NB4 (cell line): ENCODE measurements at regions not wholly inside any gene's neighbourhood (a gene's known extent, or its start where the extent isn't known, plus 50 kb on each side); places are given as distances from the start of the nearest gene placed in this dataset.
"Not testable (repeated sequence)": the region's sequence is repeated elsewhere in the genome, so short reads cannot be mapped to it uniquely, and the experiment has no call there.

Source experiments
- POLR2A ChIP-seq: IDR thresholded peaks from 2 replicates; pipeline ENCODE4 v1.6.1; 2011; ENCODE audit warnings: mild to moderate bottlenecking; ENCODE audit not compliant: insufficient read length; ENCODE audit errors: extremely low read depth
- TF ChIP-seq, protein P1 (sequence below): IDR thresholded peaks from one replicate; pipeline ENCODE4 v1.5.1; 2012; ENCODE audit warnings: low read depth, low read length

DNA sequence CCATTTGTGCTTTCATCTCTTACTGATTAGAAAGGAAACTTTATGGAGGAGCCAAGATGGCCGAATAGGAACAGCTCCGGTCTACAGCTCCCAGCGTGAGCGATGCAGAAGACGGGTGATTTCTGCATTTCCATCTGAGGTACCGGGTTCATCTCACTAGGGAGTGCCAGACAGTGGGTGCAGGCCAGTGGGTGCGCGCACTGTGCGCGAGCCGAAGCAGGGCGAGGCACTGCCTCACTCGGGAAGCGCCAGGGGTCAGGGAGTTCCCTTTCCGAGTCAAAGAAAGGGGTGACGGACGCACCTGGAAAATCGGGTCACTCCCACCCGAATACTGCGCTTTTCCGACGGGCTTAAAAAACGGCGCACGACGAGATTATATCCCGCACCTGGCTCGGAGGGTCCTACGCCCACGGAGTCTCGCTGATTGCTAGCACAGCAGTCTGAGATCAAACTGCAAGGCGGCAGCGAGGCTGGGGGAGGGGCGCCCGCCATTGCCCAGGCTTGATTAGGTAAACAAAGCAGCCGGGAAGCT lies 63.5 kb upstream of the SH3GL3 start:
- not testable (repeated sequence) for TF ChIP-seq POLR2A
- TF ChIP-seq, protein P1, sequence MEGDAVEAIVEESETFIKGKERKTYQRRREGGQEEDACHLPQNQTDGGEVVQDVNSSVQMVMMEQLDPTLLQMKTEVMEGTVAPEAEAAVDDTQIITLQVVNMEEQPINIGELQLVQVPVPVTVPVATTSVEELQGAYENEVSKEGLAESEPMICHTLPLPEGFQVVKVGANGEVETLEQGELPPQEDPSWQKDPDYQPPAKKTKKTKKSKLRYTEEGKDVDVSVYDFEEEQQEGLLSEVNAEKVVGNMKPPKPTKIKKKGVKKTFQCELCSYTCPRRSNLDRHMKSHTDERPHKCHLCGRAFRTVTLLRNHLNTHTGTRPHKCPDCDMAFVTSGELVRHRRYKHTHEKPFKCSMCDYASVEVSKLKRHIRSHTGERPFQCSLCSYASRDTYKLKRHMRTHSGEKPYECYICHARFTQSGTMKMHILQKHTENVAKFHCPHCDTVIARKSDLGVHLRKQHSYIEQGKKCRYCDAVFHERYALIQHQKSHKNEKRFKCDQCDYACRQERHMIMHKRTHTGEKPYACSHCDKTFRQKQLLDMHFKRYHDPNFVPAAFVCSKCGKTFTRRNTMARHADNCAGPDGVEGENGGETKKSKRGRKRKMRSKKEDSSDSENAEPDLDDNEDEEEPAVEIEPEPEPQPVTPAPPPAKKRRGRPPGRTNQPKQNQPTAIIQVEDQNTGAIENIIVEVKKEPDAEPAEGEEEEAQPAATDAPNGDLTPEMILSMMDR: not testable (repeated sequence)
